ENCODE measurements at regions not wholly inside any gene's neighbourhood (a gene's known extent, or its start where the extent isn't known, plus 50 kb on each side); places are given as distances from the start of the nearest gene placed in this dataset.

GRCh38 chr19:30304540-30304939 lies 67.6 kb upstream of the ZNF536 start:
- 9% methylated on average over 6 of the region's 6 CpGs for WGBS (ENCODE audit: missing lambda C conversion rate)
- CTCF ChIA-PET, result interaction anchor here (0.8 kb wide), 1 partner anchor 346 kb away, joined by 4 read pairs; no protein-coding TSS in a partner anchor

GRCh38 chr19:30305346-30306060 lies 66.7 kb upstream of the ZNF536 start:
- Histone ChIP-seq H3K9me3 (no peaks in the 10 kb centered on the region), H3K4me3 (no peak overlapping the region), H3K27ac (no peak overlapping the region), H3K4me1 (no peaks in the 10 kb centered on the region), H3K4me2 (no peak overlapping the region)
- FAIRE-seq, result no peak
- ChIA-PET POLR2A (no interaction called here), CTCF (interaction anchor here (1.2 to 1.3 kb wide), 2 partner anchors 9 to 33 kb away, joined by 3 to 4 read pairs; no protein-coding TSS in a partner anchor)
- no peak for ATAC-seq
- no peak for DNase-seq (ENCODE audit: low read depth in 1 of 2, low spot score in 1 of 2)
- no peak for TF ChIP-seq RFX5 (IDR thresholded peaks at IDR 0.05)
- TF ChIP-seq ZSCAN20 (CRISPR knock-in tag; IDR thresholded peaks at IDR 0.05), result no peak
- TF ChIP-seq EHMT2 (IDR thresholded peaks at IDR 0.05; ENCODE audit: low read depth), result no peak
- no peak for TF ChIP-seq RARB (CRISPR knock-in tag; IDR thresholded peaks at IDR 0.05)
- TF ChIP-seq HMGXB4 (CRISPR knock-in tag; IDR thresholded peaks at IDR 0.05; ENCODE audit: borderline replicate concordance), result no peak
- TF ChIP-seq E2F6 (IDR thresholded peaks at IDR 0.05; ENCODE audit: borderline replicate concordance, low read depth), result no peak
- TF ChIP-seq BHLHE40 (IDR thresholded peaks at IDR 0.05; ENCODE audit: low read depth, low read length), result no peak
- no peak for TF ChIP-seq HOXA7 (CRISPR knock-in tag; IDR thresholded peaks at IDR 0.05)
- no peak for TF ChIP-seq FOXS1 (CRISPR knock-in tag; IDR thresholded peaks at IDR 0.05)
- no peak for TF ChIP-seq CEBPB (IDR thresholded peaks at IDR 0.05)
- TF ChIP-seq PHF8 (IDR thresholded peaks at IDR 0.05; ENCODE audit: borderline replicate concordance, low read depth), result no peak
- no peak for TF ChIP-seq NPAS2 (CRISPR knock-in tag; IDR thresholded peaks at IDR 0.05; ENCODE audit: borderline replicate concordance)
- TF ChIP-seq MAZ (IDR thresholded peaks at IDR 0.05; ENCODE audit: borderline replicate concordance, low read depth, low read length), result no peak
- TF ChIP-seq EP300 (IDR thresholded peaks at IDR 0.05), result no peak
- WGBS (ENCODE audit: missing lambda C conversion rate), result 2% methylated on average over 9 of the region's 9 CpGs

More at GRCh38 chr19:30304540-30304939, 67.6 kb upstream of the ZNF536 start:
- DNase-seq (ENCODE audit: low read depth in 1 of 2, low spot score in 1 of 2) (no peak), ATAC-seq (no peak; a peak in 1 of 6 replicates), FAIRE-seq (no peak)
- H3K4me1 ChIP-seq, result no peaks in the 10 kb centered on the region
- H3K4me3 ChIP-seq, result no peak overlapping the region
- H3K9me3 ChIP-seq, result no peaks in the 10 kb centered on the region
- TF ChIP-seq KDM1A (IDR thresholded peaks at IDR 0.05; ENCODE audit: low read depth) (no peak), ZFP36 (IDR thresholded peaks at IDR 0.05; ENCODE audit: borderline replicate concordance, partially characterized antibody) (no peak), TFCP2L1 (CRISPR knock-in tag; IDR thresholded peaks at IDR 0.05) (no peak), FOSB (CRISPR knock-in tag; IDR thresholded peaks at IDR 0.05) (no peak), ZSCAN20 (CRISPR knock-in tag; IDR thresholded peaks at IDR 0.05) (no peak)
- no peak overlapping the region for H3K27ac ChIP-seq
- no peak overlapping the region for H3K4me2 ChIP-seq
- POLR2A ChIA-PET, result no interaction called here

GRCh38 chr19:30307191-30307974 lies 64.8 kb upstream of the ZNF536 start:
- DNase-seq (ENCODE audit: low read depth in 1 of 2, low spot score in 1 of 2) (no peak), FAIRE-seq (peak; percentile 23), ATAC-seq (no peak)
- ChIA-PET POLR2A (no interaction called here), CTCF (interaction anchor here (0.6 to 1.2 kb wide), 5 partner anchors 9 to 607 kb away, joined by 3 to 4 read pairs (median 4); no protein-coding TSS in a partner anchor)
- WGBS (ENCODE audit: missing lambda C conversion rate), result 5% methylated on average over 13 of the region's 13 CpGs
- no peak overlapping the region for H3K4me3 ChIP-seq
- H3K4me2 ChIP-seq, result no peak overlapping the region
- H3K4me1 ChIP-seq, result no peaks in the 10 kb centered on the region
- no peak overlapping the region for H3K27ac ChIP-seq
- no peaks in the 10 kb centered on the region for H3K9me3 ChIP-seq
- no peak for TF ChIP-seq HDAC2 (IDR thresholded peaks at IDR 0.05)
- TF ChIP-seq CBX2 (IDR thresholded peaks at IDR 0.05; ENCODE audit: borderline replicate concordance, low read depth), result no peak
- no peak for TF ChIP-seq FOXS1 (CRISPR knock-in tag; IDR thresholded peaks at IDR 0.05)
- TF ChIP-seq CEBPB (IDR thresholded peaks at IDR 0.05), result no peak
- no peak for TF ChIP-seq HOXB5 (CRISPR knock-in tag; IDR thresholded peaks at IDR 0.05)
- no peak for TF ChIP-seq HES2 (IDR thresholded peaks at IDR 0.05)

Measured in A549 (cell line).